ENCODE measurements at regions not wholly inside any gene's neighbourhood (a gene's known extent, or its start where the extent isn't known, plus 50 kb on each side); places are given as distances from the start of the nearest gene placed in this dataset.

DNA sequence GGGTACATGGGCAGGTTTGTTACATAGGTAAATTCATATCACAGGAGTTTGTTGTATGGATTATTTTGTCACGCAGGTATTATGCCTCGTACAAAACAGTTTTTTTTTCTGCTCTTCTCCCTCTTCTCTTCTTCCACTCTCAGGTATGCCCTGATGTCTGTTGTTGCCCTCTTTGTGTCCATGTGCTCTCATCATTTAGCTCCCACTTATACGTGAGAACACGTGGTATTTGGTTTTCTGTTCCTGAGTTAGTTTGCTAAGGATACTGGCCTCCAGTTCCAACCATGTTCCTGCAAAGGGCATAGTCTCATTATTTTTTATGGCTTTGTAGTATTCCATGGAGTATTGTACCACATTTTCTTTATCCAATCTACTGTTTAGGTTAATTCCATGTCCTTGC, 65.7 kb downstream of the UNC5CL start:
- no peak for DNase-seq (ENCODE audit: low read depth in 2 of 2)

DNA sequence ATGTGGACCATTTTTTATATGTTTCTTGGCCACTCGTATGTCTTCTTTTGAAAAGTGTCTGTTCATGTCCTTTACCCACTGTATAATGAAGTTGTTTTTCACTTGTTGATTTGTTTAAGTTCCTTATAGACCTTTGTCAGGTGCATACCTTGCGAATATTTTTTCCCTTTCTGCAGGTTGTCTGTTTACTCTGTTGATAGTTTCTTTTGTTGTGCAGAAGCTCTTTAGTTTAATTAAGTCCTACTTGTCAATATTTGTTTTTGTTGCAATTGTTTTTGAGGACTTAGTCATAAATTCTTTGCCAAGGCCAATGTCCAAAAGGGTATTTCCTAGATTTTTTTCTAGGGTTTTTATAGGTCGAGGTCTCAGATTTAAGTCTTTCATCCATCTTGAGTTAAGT, 66.2 kb downstream of the UNC5CL start:
- DNase-seq (ENCODE audit: low read depth in 2 of 2) = no peak

DNA sequence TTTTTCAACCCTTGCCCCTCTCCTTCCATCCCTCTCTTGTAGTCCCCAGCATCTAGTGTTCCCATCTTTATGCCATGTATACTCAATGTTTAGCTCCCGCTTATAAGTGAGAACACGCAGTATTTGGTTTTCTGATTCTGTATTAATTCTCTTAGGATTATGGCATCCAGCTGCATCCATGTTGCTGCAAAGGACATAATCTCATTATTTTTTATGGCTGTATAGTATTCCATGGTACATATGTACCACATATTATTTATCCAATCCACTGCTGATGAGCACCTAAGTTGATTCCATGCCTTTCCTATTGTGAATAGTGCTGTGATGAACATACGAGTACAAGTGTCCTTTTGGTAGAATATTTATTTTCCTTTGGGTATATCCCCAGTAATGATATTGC, 66.8 kb downstream of the UNC5CL start:
- no peak for DNase-seq (ENCODE audit: low read depth in 2 of 2)

DNA sequence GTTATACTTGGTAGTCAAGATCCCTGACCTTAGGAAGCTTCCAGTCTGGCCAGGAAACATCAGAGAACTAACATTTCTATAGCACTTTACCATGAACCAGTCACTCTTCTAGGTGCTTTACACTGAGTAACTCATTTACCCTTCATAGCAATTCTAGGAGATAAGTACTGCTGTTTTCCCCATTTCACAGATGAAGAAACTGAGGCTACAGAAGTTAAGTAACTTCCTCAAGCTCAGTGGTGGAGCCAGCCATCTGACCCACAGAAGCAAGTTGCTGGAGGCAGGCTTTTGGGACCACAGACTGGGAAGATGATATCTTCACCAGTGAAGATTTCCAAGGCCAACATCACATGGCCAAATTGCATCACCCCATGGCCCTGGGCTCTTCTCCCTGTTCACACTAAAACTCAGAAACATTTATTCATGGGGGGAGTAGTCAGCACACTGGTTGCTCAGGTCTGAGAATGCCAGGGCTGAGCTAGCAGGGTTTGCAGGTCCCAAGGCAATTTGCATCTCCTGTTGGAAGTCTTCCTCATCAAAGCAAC, 70.3 kb downstream of the UNC5CL start:
- no peak for DNase-seq (ENCODE audit: low read depth in 2 of 2)

DNA sequence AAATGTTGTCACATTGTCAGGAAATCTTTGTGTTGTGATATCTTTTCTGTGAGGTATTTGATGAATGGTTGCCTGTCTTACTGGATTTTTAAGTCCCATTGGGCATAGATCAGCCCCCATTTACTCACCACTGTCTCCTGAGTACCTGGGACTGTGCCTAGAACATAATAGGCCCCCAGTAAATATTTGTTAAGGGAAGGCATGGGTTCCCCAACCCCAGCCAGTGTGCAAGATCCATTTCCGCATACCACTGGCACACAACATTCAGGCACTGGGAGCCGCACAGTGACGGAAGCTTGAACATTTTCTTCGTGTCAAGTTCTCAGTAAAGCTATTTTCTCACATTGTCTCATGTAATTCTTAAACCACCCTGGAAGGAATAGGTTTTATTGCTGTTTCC, 72.2 kb downstream of the UNC5CL start:
- no peak for DNase-seq (ENCODE audit: low read depth in 2 of 2)

DNA sequence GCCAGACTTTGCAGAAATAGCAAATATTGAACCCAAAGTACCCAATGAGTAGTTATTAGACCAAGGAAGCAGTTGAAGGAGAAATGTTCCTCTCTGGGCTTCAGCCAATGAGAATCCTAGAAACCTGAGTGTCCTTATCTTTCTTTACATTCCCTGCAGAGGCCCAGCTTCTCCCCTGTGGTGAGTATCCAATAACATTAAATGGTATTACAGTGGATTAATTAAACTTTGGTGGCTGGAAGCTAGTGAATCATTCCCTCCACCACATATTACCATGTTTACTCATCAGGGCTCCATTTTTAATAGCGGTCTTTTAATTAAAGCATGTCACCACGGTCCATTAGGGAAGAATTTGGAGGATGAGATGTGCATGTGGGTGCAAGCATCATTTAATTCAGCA, 74.0 kb downstream of the UNC5CL start:
- no peak for DNase-seq (ENCODE audit: low read depth in 2 of 2)

DNA sequence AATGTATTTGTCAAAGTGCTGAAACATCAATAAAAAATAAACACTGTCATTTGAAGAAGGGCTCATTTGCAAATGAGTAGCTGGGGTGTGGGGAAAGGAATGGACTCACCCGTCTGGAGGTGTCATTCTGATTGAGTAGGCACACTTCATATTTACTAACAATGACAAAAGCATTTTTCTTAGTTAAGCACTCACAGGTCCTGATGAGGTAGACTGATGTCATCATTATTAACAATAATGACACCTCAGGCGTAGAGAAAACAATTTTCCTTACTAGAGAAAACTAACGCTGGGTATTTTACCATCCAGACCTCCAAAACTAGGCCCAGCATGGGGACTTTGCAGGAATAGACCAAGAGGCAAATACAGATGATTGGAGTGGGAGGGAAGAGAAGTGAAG, 76.0 kb downstream of the UNC5CL start:
- no peak for DNase-seq (ENCODE audit: low read depth in 2 of 2)

DNA sequence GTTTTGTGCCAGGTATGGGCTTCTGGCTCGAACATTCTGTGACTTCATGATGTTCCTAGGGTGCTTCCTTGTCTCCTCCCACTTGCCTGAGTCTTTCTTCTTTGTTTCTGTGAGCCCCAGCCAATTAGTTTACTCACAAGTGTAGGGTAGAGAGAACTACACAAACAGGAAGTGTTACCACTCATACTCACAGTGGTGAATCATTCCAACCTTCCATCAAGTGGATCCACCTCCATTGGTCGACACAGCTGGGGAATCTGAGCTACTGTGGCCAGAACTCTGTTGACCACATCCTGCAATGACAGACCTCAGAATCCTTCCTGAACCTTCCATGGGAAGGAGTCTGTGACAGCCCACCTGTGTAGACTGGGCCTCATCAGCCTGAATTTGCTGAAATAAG, 76.8 kb downstream of the UNC5CL start:
- DNase-seq (ENCODE audit: low read depth in 2 of 2) = no peak

DNA sequence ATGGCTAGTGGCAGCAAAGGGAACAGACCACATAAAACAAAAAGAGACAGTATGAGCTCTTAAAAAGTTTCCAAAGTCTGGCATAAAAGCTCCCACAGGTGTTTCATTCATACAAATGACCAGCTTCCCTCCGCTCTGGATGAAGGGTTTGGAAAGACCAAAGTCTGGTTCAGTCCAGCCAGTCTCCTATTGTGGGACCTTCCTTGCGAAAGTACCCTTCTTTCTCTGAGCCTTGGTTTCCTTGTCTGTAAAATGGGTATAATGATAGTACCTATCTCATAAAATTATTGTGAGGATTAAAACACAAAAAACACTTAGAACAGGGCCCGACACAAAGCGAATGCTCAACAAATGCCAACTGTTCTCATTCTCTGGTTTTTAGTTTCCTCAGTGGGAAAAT, 77.2 kb downstream of the UNC5CL start:
- DNase-seq (ENCODE audit: low read depth in 2 of 2) = no peak

DNA sequence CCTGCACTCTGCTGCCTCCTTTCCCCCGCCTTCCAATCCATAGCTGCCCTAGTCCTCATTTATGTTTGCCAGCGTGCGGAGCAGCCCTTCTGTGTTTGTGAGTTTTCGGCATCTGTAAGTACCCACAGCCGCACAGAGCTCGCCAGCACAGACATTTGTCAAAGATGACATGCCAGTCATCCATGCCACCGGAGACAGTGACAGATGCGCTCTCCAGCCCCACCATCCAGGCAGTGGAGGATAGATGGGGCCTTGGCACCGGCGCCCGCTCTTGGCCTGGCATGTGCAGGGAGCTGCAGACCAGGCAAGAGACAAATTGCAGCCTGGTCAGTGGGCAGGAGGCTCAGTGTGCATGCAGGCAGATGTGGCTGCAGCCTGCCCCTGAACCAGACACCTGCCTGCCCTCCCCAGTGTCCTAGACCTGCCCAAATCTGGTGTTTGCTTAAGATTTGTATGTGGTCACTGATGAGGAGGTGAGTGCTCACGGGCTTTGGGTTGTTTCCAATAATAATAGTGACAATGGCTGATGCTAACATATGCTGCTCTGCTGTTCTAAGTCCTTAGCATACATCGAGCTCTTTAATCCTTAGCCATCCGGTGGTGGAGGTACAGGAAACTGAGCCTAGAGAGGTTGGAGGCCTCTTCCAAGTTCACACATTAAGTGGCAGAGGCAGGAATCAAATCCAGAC, 78.1 kb downstream of the UNC5CL start:
- DNase-seq (ENCODE audit: low read depth in 2 of 2) = no peak

DNA sequence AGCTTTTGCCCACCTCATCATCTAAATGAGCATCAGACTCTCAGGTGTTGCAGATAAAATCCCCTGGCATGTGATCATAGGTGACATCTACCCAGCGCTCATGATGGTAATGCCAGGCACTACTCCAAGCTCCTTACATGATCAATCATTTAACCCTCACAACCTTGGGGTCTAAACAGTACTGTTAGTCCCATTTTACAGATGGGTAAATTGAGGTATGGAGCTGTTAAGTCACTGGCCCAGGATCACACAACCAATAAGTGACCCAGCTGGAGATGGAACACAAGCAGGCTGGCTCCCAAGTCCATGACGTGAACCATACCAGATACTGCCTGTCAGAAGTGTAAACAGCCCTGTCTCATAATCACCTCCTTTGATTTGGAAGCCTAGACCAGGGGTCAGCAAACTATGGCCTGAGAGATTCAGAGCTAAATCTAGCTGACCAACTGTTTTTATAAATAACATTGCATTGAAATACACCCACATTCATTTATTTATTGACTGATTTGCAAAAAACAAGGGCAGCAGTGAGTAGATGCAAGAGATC, 79.2 kb downstream of the UNC5CL start:
- DNase-seq (ENCODE audit: low read depth in 2 of 2) = no peak

DNA sequence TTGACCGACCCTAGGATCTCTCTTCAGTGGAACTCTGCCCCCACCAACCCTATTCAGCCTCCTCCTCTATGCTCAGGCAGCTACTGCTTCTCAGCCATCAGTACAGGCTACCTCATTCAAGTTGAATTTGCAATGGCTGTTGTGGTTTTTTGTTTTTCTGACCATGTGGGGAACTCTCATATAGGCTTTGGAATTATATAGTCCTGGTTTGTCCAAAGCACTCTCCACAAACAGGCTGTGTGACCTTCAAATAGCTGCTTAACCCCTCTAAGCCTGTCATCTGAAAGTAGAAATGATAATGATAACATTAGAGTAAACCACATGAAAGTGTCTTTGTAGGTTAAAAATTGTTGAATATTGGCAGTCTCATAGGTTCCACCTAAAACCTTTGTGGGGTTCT, 80.3 kb downstream of the UNC5CL start:
- no peak for DNase-seq (ENCODE audit: low read depth in 2 of 2)

DNA sequence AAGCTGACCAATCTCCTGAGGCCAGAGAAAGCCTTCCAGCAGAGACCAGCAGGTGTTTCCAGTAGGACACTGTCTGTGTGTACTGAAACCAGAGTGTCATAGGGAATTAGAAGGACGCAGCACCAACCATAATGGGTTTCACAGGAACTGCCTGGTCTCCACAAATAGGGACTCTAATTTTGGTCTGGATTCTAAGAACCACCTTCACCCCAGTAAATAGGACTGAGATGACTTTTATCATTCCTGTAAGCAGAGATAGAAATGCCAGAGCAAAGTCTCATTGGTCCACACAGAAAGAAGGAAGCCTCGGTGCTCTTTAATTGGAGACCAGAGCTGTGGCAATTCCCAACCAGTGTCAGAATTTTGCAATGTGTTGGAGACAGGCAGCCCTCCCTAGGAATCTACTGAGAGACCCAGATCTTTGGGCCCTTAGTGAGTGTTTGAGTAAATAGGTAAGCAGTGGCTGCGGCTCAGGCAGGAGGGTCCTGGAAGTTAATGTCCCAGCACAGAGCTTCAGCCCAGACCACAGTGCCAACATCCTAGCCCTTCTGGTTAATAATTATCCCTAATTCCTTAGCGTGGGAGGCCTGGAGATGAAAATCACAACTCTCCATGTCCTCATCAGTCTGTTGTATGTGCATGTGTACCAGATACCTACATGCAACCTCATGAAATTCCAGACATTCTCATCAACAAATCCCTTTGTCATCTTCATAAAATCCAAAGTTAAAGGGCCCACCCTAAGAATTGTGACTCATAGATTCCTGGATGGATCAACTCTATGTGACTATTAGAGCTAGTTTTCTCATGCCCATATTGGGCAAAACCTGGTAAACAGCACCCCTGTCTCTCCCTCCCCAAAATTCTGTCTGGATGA, 81.2 kb downstream of the UNC5CL start:
- no peak for DNase-seq (ENCODE audit: low read depth in 2 of 2)

DNA sequence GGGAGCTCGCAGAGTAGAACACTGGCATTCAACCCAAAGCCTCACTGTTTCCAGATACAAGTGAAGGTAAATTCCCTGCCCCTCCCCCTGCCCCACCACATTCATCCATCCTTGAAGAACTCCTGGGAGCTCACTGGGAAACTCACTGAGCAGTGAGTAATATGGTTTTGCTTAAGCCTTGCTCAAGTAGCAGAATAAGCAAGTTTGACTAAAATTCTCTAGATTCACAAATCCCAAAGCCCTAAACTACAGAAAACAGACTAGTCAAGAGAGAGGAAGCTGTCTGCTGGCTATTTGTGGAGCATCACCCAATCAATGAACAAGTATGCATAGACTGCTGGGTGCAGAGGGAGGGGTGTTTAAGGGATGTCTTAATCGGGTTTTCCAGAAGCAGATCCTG, 82.1 kb downstream of the UNC5CL start:
- DNase-seq (ENCODE audit: low read depth in 2 of 2) = no peak

DNA sequence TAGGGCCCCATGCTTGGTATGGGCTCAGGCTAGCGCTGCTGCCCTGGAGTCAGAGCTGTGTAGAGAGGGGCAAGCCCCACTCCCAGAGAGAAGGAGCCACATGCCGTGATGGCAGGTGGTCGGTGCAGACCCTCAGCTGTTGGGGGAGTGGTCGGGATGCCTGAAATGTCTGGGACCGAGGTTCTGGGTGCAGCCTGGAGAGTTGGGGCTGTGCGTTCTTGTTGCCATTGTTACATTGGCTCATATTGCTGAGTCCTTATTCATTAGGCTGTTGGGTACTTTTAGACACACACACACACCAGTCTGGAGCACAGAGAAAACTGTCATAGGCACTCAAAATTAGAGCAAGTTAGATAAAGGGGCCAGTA, 83.9 kb downstream of the UNC5CL start:
- DNase-seq (ENCODE audit: low read depth in 2 of 2) = no peak

DNA sequence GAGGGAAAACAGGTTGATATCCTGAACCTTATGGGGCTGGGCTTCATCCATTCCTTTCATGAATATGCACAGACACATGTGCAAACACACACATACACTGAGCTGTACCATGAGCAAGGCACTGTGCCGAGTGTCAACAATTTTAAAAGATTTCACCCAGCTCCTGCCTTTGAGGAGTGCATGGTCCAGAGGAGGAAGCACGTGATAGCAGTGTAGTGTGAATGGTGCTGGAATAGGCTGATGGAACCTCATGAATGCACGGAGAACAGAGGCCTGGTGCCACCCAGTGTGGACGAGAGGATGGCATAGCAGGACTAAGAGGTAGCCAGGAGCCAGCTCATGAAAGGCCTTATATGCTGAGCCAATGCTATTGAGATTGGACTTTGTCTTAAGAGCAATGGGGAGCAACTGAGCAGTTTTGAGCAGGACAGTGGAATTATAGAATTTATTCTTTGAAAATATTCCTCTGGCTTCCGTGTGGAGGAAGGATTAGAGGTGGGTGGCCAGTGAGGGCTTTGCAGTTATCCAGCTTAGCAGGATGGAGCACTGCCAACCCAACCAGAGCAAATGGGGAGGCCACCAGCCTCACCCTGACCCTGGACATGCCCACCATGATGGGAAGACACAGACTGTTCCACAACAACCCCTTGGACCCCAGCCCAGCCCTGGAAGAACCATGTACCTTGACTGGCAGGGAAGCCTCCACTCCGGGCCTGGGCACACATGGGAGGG, 84.4 kb downstream of the UNC5CL start:
- DNase-seq (ENCODE audit: low read depth in 2 of 2) = no peak

DNA sequence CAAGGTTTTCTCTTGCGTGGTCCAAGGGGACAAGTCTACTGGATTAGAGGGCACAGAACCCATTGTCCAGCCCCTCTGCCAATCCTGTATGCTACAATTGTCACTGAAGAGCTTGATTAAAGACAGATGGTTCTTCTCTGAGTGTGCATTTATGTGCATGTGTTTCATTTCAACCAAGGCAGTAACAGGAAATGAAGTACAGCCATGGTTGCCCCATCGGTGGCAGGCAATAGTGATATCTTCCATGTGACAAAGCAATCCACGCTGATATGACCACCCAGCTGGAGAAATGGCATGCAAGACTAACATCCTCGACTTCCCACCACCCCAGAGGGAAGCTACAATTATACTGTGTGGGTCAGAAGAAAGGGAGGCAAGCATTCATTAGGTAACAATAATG, 85.5 kb downstream of the UNC5CL start:
- no peak for DNase-seq (ENCODE audit: low read depth in 2 of 2)

DNA sequence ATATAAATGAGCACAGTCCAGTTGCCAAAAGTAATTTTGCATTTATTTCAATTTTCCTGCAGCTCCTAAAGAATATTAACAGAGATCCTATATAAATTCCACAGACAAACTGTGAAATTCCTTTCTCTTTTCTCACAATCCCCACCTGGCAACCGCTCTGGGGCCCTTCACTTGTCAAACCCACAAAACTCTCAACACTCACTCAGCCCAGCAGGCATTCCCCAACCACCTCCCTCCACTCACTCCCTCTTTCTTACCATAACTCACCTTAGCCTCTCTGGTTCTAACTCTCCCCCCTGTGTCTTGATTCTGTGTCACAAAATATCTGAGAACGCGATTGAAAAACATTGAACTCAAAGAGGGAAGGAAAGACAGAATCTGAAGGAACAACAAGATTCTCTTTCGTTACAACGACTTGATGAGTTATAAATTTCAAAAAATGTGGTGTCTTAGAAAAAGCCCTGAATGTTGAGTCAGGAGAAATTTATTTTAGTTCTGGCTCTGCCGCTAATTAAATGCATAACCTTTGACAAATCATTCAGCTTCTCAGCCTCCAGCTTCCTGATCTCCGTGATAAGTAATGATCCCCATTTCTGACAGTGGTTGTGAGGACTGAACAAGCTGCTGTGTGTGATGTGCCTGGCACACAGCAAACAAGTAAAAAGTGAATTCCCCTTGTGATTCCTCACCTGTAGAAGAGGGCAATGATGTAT, 87.9 kb downstream of the UNC5CL start:
- no peak for DNase-seq (ENCODE audit: low read depth in 2 of 2)

DNA sequence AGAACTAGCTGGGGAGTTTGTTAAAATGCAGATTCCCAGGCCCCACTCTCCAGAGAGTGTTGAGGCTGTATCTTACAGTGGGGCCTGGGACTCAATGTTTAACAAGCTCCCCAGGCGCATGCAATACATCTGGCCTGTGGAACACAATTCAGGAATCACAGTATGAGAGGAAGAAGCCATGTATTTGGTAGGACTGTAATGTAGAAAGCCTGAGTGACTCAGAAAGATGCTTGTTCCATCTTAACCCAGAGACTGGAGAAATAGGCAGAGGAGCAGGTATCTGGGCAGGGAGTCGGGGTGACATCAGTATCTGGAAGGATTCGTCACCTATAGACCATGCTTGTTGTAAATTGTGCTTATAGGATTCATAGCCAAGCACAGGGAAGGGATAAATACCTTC, 90.5 kb downstream of the UNC5CL start:
- no peak for DNase-seq (ENCODE audit: low read depth in 2 of 2)

DNA sequence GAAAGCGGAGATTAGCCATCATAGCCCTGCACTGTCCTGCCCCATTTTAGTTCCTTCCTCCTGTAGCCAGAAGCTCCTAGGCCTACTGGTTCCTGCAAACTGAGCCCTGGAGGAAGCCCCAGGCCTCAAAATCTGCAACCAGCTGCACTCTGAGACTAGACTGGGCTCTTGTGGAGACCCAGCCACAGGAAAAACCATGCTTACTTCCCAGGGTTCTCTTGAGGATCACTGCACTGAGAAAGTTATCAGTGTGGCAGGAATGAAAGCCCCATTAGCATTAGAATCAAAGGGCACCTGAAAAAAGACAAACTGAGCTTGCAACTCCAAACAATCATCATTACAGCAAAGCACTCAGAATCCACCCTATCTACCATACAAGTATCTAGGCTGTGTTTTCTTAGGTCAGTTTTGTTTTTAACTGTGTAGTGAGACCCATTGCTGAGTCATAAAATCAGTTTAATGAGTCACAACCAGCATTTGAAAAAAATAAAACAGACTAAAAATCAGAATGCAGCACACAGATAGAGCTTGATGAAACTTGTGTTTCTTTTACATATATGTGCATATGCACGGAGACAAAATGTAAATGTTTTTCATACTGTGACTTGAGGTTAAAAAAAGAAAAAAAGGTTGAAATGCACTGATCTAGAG, 91.0 kb downstream of the UNC5CL start:
- DNase-seq (ENCODE audit: low read depth in 2 of 2) = no peak

DNA sequence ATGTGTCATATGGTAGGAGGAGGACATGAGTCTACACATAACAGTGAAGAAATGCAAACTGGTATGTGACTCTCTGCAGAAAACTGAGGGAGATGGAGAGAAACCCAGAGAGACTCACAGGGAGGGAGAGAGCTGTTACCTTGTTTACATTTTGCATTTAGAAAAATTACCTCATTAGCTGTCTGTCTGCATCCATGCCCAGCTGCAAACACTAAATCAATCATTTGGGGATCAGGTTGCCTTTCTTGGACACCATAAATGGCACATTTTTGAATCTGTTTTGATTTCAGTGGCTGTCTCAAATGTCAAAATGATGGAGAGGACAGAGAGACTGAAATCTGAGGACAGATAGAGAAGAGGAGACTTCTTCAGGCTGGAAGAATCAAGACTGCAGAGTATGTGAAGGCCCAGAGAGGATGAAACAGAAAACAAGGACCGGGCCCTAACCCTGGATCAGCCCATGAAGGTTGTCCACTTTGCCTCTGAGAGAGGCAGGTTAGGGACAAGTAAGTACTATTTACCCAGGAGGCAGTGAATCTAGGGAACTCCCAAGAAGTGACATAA, 92.2 kb downstream of the UNC5CL start:
- no peak for DNase-seq (ENCODE audit: low read depth in 2 of 2)

Data from stimulated activated CD4-positive, alpha-beta T cell treated with anti-CD3 and anti-CD28 coated beads, Interleukin-1b, Interleukin-23, amount 100 ng/mL, for 1 hour (primary cell).